AG08395 (cell line): ENCODE measurements at regions not wholly inside any gene's neighbourhood (a gene's known extent, or its start where the extent isn't known, plus 50 kb on each side); places are given as distances from the start of the nearest gene placed in this dataset.

Experiments used
- DNase-seq: peaks from one replicate; pipeline ENCODE4 v3.0.0; 2012; ENCODE audit warnings: mixed read lengths, low spot score

DNA sequence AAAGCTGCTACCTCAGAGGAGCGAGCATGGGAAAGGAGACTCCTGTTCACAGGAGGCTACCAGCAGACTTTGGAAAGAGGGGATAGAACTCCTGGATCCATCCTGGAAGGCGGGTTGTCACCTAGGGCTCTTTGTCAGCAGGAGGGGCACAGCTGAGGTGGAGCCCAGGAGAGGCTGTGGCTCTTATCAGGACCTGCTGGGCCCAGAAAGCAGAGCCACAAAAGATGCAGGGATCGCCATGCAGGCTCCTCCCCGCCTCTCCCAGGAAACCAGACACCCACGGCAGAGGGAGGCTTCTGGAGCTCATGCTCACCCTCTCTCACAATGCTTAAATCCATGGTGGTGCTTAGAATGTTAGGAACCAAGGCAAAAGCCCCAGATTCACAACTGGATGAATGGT is 994.2 kb downstream of the UQCRFS1 start:
- DNase-seq: no peak

DNA sequence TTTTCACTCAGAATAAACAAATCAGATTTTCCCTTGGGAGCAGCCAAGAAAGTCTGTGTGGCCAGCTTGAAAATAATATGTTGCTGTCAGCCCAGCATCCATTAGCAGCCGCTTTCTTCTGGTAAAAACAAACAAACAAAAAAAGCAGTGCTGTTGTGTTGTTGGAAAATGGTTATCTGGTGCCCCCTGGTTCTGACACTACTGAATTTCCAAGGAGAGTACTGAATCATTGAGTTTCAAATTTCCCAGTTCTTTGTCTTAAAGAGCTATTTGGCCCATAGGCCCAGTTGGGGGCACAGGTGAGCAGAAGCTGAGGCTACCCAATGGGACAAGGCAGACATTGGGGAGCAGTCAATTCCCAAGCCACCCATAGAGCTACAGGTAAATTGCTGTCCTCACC is 995.9 kb downstream of the UQCRFS1 start:
- DNase-seq: no peak

DNA sequence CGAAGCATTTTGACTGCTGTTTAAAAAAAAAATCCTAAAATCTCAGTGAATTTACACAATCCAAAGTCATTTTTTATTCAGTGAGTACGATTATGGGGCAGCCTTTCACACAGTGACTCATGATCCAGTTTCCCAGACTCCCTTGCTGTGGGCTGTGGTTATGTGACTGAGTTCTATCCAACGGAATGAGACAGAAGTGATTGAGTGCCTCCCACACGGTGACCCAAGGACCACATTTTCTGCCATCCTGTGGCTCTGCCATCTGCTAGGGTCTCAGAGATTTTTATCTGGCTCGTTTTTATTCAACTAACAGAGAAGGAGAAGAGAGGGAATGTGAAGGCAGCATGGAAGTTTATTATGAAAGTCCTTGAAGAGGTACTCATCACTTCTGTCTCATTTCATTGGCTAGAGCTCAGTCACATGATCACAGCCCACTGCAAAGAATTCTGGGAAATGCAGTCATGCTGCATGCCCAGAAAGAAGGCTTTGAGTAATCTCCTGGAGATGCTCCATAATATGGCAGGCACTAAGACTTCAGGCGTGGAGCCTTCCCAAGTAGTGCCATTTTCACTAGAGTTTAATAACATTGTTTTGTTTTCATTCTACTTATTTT is 999.4 kb downstream of the UQCRFS1 start:
- no peak for DNase-seq

DNA sequence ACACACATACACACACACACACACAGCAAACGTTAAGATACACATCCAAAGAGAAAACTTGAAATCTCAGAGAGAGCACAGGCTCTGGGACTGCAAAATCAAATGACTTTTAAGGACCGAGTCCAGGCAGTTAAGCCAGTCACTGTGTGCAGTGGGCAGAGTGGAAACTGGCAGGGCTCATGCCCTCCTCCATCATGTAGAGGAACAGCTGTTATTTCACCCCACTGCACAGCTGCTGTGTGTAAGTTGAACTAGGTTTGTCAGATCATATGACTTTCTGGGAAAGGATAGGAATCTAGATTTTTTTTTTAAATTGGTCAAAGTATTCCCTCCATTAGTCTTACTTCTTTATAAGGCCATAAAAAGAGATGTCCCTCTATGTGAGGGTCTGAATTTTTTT is 1002.1 kb downstream of the UQCRFS1 start:
- no peak for DNase-seq

DNA sequence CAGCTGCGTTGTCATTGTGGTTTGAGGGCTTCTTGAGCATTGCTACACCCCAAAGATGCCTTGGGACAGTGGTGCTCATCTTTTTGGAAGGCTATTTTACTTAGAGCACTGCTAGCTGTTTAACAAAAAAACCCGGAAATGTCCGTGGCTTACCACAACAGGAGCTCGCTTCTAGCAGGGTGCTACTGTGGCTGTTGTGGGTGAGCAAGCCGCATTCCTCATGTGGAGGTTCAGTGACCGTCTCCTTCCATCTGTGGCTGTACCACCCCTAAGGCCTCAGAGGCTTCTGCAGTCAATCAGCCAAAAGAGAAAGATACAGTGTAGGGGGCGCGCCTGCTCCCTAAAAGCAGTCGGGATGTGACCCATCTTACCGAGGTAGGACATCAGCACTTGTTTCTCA is 1004.2 kb downstream of the UQCRFS1 start:
- DNase-seq: no peak

DNA sequence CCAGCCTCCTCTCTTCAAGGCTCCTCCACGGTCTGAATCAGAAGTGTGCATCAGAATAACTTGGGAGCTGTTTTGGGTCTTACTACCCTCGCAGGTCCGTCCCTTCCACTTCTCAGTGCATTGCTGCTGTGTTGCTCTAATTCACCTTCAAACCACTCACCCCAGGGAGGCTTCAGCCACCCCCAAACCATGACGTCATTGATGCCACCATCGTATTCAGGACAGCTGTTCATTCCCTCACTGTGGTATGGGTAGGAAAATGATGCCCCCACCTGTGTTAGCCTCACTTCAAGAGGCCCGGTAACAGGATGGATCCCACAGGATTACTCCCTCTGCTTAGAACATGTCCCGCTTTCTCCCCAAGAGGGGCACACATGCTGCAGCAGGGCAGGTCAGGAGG is 1005.7 kb downstream of the UQCRFS1 start:
- no peak for DNase-seq

DNA sequence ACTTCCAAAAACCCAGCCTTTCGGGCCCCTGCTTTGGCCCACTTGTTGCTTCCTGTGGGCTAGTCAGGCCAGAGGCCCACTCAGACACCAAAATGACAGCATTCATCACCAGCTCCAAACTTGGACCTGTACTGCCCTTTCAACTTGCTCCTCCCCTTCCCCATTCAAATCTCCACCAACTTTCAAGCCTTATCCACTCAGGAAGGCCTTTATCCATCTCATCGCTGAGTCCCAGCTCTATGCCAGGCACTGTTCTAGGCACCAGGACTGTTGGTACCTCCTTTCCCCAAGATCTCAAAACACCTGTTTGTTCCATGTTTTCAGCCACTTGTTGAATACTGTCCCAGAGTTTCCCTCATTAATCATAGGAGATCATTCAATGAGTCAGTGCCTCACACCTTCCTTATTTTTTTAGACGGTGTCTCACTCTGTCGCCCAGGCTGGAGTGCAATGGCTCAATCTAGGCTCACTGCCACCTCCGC is 1011.4 kb downstream of the UQCRFS1 start:
- DNase-seq: no peak

DNA sequence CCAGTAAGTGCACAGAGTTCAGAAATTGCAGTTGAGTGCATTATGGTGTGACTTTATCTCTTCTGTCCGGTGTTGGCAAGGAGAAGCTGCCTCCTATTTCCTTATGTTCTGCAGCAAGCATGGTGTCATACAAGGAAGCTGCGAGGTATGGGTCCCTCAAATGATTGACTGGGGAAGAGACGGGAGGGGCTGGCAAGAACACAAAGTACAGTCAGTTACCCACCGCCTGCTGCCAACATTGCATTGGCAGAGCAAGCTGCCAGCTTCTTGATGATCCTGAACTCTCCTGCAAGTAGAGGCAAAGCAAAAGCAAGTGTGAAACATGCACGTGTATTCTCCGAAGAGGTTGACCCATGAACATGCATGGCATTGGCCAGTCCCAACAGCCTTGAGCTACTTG is 1013.6 kb downstream of the UQCRFS1 start:
- no peak for DNase-seq

DNA sequence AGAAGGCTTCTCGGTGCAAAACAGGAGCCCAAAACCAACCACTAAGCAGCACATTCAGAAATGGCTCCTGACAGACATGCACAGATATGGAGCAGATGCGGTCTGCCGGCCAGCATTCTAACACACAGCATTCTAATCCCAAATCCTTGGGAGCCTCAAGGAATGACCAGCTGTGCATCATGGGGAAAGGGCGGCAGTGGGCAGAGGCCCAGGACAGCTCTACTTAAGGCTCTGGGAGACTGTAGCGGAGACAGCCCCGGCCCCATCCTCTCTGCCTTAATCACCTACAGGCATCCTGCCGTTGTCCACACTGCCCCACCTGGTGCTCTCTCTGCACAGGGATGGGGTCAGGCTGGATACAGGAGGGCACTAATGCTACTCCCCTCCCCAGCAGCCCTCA is 1016.0 kb downstream of the UQCRFS1 start:
- no peak for DNase-seq

DNA sequence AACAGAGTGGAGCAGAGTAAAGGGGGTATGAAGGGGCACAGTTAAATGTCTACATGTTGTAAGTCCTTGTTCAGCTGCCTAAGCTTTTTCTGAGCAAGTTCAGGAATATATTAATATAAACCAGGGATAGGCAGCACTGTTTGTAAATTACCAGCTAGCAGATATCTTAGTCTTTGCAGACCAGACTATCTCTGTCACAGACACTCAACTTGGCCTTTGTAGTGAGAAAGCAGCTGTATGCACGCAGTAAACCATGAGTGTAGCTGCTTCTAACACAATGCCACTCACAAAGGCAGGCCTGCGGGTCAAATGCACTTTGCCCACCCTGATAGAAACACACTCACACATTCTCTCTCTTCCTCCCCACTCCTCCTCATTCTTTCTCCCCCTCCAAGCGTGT is 1016.9 kb downstream of the UQCRFS1 start:
- DNase-seq: no peak

DNA sequence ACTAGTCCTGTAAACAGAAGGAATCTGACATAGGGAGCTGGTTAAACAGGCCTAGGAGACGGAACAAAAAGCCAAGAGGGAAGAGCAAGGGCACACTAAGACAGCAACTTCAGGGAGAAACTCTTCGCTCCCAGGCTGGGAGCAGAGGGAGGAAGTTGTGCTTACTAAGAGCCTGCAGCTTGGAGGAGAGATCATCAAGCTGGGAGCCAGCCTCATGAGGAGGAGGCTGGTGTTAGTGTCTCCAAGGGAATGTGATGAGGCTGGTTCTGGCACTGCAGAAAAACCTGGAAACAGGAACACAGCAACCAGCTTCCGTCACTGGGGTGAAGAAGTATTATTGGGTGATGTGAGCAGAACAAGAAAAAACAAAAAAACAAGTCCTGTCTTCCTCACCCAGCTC is 1027.3 kb downstream of the UQCRFS1 start:
- no peak for DNase-seq

DNA sequence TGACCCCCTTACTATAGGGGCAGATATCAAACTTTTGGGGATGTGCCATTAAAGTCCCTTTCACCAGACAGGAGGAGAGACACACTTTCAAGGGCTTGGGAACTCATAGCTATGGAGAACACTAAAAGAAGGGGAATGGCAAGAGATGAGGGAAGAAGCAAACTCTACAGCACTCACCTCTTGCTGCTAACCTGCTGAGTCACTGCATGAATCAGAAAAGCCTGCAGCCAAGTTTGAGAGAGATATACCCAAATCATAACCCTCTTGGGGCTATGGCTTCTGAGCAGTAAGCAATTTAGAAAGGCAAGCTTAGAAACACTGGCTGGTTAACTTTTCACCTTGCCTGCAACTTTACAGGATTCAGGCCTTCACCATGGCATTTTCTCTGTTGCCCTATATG is 1028.0 kb downstream of the UQCRFS1 start:
- DNase-seq: no peak

DNA sequence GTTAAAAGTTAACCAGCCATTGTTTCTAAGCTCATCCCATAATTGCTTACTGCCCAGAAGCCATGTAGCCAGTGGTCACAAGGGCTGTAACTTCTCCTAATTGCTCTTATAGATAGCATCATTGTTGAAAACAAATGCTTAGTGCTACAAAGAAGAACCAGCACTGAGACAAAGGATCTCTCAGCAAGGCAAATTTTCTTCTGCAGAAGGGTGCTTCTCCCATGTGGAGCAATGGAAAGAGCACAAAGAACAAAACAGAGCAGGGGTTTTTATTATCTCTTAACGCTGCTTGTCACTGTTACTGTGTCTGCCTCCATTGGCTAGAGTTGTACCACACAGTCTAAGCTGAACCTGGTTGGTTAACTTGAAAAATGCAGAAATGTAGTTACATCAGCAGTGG is 1036.8 kb downstream of the UQCRFS1 start:
- DNase-seq: no peak

DNA sequence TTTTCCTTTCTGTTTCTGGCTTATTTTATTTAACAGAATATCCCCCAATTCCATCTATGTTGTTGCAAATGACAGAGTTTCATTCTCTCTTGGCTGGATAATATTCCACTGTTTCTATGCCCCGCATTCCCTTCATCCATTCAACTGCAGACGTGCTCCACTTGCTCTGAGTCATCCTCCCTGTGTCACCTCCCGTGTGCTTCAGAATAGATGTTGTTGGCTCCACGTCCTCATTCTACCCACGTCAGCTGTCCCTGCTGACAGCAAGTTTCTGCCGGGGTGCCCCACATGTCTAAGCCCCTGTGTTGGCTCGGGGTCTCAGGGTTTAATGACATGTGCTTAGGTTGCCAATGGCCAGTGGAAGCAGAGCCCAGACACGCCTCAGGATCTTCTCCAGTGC is 1041.0 kb downstream of the UQCRFS1 start:
- DNase-seq: no peak

DNA sequence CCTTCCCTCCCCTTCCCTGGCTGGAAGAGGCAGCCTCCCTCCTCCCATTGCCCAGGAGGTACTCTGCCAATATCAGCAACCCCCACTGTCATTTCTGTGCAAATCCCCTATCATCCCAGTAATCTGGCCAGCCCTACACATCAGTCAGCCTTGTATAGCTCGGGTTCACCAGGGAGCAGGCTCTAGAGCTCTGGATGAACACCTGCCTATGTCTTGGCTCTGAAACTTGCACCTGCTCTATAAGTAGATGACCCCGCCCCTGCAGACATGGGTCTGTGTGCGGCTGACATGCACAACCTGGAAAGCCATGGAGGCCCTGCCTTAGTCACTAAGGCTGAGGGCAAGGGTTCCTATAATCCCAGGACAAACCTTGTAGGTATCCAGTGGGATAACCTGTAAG is 1042.9 kb downstream of the UQCRFS1 start:
- no peak for DNase-seq

DNA sequence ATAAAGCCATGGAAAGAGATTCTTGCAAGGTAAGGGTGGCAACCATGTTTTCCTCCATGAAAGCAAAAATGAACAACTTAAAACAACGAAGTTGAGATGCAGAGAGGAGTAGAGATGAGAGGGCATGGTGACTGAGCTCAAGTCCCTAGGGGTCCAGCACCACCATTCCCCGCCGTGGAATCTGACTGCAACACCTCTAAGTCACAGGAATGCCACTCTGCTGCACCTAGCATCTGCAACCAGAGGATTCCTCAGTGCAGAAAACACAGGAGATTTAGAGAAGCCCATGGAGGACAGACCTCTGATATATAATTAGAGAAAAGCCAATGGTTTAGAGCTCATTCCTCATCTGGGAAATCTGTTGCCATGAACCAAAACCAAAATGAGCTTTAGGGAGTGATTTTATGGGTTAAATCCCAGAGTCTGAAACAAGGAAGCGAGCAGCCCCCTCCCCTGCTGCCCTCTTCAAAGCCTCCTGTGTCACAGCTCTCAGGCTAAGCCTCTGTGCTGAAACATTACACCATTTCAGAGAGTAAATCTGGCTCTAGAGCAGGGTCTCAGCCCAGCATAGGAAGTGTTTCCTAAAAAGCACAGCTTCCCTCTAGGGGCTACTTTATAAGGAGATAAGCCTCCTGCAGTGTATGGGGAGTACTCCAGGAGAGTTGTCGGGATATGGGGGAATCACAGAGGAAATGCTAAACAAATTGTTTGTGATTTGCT is 1043.6 kb downstream of the UQCRFS1 start:
- DNase-seq: no peak

DNA sequence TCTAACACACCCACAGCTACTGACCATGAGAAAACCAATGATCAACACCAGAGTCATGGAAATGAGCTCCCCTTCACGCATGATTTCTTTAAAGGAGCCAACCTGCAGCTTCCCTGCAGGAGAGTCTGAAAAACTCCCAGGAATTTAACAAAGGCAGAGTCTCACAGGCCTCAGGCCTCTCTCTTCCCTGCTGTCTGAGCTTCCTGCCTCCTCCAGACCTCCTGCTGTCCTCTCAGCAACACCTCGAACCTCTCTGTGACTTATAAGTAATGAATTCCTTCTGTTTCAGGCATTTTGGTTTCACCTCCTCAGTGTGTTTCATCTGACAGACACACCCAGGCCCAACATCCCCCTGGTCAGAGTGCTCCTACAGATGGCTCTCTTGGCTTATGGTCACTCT is 1044.4 kb downstream of the UQCRFS1 start:
- no peak for DNase-seq

DNA sequence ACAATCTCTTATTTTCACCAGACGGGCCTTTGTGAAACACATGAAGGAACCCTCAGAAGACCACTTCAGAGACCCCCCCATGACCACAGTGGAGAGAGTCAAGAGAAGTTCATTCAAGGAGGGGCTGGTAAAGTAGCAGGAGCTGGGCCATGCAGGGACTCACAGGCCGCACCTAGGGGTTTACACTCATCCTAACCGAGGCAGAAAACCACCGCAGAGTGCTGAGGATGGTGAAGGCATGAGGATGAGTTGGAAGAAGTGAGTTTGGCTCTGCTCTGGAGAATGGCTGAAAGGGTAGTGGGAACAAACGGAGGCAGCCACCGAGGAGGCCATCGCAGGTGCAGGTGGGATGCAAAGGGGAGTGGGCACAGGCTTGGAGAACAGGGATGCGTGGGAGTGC is 1046.9 kb downstream of the UQCRFS1 start:
- DNase-seq: no peak

DNA sequence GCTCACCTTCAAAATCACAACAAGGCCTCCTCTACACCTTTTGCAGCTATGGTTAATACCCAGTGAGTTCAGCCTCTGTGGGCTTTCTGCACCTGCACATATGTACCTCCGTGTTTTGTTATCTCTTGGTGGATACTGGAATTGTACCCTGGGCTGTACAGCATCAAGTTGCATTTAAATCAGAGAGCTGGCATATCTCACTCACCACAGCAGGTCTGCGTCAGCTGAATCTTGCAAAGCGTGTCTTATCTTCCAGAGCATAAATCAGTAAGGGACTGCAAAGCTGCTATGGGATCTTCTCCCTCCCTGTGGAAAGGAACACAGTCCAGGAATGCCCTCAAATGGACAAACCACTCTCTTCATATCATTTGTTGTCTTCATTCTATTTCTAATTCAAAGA is 1048.7 kb downstream of the UQCRFS1 start:
- DNase-seq: no peak

DNA sequence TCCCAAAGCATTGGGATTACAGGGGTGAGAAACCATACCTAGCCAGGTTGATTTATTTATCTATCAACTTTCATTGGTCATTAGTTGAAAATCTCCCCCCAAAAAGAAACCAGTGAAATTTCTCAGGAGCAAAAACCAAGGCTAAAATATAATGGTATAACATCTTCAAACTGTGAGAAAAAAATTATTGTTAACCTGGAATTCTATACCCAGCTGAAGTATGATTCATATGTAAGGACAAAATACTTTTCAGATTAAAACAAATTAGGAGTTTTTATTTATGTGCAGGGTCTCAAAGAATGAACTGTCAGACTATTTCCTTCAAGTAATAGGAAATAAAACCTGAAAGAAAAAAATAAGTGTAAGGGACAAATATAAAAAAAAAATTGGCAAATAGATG is 1053.9 kb downstream of the UQCRFS1 start:
- no peak for DNase-seq

DNA sequence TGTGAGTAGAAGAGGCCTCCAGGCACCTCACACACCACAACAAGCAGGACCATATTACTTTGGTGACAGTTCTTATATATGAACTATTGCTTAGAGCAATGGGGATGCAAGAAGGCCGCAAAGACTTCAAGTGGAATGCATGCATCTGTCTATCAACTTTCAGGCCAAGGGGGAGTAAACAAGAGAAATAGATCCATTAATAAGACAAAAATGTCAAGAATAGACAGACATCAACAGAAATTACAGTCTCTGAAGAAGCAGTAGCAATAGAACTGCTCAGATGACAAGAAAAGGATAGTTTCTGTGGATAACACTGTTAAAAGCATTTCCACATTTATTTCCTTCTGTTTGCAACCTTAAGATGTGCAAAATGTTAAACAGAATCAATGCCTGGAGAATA is 1057.7 kb downstream of the UQCRFS1 start:
- DNase-seq: no peak

DNA sequence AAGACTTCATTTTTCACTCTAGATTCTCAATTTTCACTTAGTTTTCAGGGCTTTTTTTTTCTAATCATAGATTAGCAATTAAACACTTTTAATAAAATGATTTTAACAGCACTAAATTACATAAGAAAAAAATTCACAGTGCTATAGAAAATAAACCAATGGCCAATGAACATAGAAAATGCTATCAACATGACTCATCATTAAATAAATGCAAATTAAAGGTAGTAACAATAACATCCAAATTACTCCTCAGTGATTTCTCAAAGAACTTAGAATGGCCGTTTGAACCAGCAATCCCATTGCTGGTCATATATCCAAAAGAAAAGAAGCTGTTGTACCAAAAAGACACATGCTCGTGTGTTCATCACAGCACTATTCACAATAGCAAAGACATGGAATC is 1058.9 kb downstream of the UQCRFS1 start:
- DNase-seq: no peak

DNA sequence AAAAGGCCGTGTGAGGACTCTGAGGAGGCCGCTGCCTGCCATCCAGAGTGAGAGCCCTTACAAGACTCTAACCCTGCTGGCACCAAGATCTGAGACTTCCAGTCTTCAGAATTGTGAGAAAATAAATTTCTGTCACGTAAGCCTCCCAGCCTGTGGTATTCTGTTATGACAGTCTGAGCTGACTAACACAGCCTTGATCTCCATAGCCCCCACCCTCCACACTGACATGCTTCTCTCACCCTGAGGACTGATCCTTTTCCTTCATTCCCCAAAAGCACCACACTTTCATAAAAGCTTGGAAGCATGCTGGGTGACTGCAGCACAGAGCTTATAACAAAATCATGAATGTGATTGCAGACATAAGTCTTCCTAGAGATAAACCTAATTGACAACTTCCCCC is 1059.8 kb downstream of the UQCRFS1 start:
- no peak for DNase-seq

DNA sequence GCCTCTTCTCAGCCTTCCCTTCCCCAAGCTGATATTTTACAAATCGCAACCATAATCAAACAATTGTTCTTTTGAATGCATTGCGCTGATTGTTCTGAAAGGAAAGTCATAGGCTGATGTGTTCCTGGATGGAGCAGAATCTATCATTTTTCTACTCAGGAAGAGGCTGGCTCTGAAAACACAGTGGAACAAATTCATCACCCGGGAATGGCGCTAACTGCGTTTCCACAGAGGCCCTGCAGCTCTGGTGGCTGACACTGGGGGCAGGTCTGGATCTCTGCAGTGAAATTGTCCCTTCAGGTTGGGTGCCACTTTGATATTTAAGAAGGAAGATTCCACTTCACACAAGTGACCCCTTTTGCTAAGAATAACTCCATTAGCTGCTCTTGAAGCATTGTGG is 1060.8 kb downstream of the UQCRFS1 start:
- DNase-seq: no peak
